Lower leg skin (tissue), 3 donors: ENCODE measurements at regions not wholly inside any gene's neighbourhood (a gene's known extent, or its start where the extent isn't known, plus 50 kb on each side); places are given as distances from the start of the nearest gene placed in this dataset.

ENCODE experiments used
- CTCF ChIP-seq, 3 donors: fragments of 450-650 bp; IDR thresholded peaks; one replicate each; pipeline ENCODE4 v1.5.1; 2016; ENCODE audit warnings: antibody characterized with exemption in 3 of 3, mild to moderate bottlenecking in 3 of 3, moderate library complexity in 2 of 3
- POLR2A ChIP-seq, 2 donors: fragments of 450-650 bp; IDR thresholded peaks; one replicate each; pipeline ENCODE4 v1.6.1; 2016 to 2017; ENCODE audit warnings: antibody characterized with exemption in 2 of 2, mild to moderate bottlenecking in 1 of 2, moderate library complexity in 1 of 2

- TF ChIP-seq CTCF (IDR thresholded peaks at IDR 0.05): no peak
- no peak for TF ChIP-seq POLR2A (IDR thresholded peaks at IDR 0.05)
Measured at GRCh38 chr5:84589926-84590325, 205.2 kb upstream of the EDIL3 start.
